ENCODE measurements at regions not wholly inside any gene's neighbourhood (a gene's known extent, or its start where the extent isn't known, plus 50 kb on each side); places are given as distances from the start of the nearest gene placed in this dataset.

DNA sequence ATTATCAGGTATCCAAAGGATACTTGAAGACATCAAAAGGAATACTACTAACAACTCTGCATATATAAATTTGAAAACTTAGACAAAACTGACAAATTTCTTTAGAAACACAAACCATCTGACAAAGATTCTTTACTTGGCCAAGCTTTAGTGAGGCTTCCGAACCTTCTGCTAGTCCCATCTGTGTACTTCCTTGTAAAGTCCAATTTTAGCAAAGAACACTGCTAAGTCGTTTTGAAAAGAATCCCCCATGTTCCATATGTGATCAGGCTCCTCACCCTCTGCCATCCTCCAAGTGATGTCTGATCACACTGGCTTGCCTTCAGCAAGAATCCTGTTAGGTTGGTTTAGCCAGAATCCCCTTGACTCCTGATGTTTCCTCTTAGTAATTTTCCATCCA lies 150.0 kb upstream of the ACO1 start:
- no peak for DNase-seq

- DNase-seq = no peak
These were observed 137.3 kb upstream of the ACO1 start for GRCh38 chr9:32247168-32247567.

DNA sequence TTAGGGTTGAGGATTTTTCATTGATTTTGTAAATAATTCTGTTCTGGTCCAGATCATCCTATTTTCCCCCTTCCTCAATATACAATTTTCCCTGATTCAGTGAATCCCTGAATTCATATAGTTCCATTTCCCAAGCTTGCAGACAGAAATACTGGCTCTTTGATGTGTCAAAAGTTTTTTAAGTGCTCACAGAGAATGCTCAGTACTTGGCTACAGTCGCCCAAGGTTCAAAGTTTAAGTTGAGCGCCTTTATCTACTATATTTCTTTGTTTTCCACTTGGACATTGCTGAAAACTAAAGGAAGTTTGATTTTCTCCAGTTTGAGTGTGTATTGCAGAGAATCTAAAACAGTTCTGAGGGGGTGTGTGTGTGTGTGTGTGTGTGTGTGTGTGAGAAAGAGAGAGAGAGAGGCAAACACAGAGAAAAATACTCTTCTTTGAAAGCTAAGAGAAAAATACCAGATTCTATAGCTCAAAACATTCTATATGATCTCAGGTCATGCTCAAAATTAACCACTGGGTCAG lies 136.2 kb upstream of the ACO1 start:
- DNase-seq = no peak

DNA sequence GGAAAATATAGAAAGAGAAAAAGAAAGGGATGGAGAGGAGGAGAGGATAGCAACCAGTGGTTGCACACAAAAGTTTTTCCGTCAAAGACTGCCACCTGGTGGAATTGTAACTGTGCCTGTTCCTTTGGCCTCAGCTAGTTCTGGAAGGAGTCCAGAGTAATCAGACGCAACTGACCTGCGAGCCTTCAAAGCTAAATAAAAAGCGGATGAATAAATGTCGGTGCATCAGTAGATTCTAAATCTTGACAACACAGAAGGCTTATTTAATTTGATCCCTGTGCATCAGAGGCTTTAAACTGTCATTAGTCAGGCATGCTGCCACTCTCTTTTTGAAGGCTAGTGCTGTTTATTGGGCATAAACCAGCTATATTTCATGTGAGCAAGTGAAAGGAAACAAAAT lies 132.9 kb upstream of the ACO1 start:
- peak; percentile 19 for DNase-seq

DNA sequence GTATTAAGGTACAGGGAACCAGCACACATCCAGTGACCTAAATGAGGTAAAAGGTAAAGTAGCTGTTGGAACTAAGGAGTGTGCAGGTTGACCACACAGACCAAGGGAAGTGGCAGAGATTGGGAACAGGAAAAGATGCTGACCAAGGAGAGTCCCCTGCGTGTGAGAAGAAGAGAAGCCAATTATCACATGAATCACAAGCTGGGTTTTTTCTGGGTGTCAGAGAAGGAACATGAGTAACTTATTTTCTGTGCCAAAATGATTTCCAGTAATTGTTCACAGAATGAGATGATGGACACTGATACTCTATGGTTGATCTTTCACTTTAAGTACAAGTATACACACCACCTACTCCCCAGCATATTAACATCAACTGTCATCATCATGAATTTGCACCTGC lies 130.7 kb upstream of the ACO1 start:
- DNase-seq = no peak

GRCh38 chr9:32255026-32255425 lies 129.4 kb upstream of the ACO1 start:
- no peak for DNase-seq

DNA sequence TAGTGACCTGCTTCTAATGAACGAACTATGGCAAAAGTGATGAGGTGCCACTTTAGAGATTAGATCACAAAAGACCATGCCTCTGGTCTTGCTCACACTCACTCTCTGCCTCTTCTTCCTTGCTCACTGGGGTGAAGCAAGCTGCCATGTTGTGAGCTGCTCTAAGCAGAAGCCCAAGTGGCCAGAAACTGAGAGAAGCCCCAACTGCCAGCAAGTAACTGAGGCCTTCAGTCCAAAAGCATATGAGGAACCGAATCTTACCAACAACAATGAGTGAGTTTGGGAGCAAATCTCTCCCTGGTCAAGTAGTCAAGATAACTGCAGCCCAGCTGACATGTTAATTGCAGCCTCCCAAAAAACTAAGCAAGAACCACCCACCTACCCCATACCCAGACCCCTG lies 126.0 kb upstream of the ACO1 start:
- DNase-seq = no peak

DNA sequence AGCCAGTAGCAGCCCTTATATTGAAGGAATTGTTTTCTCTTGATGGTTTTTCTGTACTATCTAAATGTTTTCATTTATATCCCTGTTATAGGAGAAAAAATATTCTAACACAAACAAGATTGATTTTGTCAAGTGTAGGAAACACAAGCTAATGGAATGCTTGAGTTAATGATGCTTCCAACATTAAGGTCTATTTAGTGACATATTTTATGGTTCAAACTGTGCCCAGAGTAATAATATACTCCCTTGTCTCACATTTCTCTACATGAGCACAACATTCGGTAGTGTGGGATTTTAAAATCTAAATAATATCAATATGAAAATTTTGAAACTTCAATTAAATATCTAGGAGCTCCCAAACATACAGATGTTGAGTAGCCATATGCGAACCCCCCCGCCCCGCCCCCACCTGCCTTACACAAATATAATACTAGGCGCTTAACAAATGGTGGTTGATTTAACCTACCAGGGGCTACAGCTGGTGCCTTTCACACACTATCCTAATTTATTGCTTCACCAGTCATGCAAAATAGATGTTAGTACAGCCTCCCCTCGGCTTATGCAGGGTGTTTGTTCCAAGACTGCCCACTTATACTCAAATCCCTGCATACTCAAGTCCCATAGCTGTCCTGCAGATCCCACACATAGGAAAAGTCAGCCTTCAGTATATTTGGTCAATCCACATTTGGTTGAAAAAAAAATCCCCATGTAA lies 124.1 kb upstream of the ACO1 start:
- DNase-seq = no peak

DNA sequence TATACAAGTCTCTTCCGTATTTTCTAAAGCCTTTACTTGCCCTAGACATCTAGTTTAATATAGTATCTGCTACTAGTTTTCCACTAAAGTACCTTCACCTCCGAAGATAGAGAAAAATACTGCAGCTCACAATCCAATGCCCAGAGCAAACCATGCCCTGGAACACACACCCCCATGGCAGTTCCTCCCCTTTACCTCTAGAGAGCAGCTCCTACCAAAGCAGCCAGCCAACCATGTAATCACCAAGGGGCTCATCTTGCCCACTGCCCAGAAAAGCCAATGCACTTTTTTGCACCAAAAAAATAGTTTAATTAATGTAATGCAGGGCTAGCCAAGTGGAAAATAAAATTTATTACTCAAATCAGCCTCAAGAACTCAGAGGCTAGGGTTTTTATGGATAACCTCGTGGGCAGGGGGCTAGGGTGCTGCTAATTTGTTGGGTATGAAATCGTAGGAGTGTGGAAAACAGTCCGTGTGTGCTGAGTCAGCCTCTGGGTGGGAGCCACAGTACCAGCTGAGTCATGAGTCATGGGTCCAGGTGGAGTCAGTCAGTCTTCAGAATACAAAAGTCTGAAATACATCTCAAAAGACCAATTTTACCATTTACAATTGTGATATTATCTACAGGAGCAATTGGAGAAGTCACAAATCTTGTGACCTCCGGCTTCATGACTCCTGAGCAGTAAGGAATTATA lies 120.1 kb upstream of the ACO1 start:
- no peak for DNase-seq

- DNase-seq = no peak
These were observed 119.4 kb upstream of the ACO1 start for GRCh38 chr9:32265037-32265436.

GRCh38 chr9:32278991-32279390 lies 105.5 kb upstream of the ACO1 start:
- no peak for DNase-seq

DNA sequence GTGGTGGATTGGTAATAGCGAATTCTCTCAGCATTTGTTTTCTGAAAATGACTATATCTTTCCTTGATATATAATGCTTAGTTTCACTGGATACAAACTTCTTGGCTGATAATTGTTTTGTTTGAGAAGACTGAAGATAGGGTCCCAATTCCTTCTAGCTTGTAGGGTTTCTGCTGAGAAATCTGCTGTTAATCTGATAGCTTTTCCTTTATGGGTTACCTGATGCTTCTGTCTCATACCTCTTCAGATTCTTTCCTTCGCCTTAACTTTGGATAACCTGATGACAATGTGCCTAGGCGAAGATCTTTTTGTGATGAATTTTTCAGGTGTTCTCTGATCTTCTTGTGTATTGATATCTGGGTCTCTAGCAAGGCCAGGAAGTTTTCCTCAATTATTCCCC lies 94.7 kb upstream of the ACO1 start:
- no peak for DNase-seq

DNA sequence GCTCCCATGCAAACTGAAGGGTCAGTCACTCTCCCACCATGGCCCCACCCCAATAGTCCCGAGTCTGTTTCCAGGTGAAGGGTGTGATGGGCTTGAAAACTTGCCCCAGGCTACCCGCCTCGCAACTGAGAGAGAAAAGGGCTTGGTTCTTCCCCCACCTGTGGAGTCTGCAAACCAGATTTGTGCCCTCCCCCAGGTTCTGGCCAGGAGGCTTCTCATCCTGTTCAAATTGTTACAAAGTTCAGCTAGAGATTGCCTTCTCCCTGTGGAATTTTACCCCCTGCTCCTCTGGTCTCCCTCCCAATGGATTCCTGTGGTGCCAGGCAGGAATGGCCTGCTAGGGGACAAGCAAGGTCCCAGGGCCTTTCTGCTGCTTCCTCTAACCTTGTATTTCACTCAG lies 93.1 kb upstream of the ACO1 start:
- DNase-seq = no peak

- DNase-seq = no peak
These were observed 91.8 kb upstream of the ACO1 start for GRCh38 chr9:32292611-32293010.

- no peak for DNase-seq
These were observed 91.4 kb upstream of the ACO1 start for GRCh38 chr9:32293091-32293490.

- DNase-seq = no peak
These were observed 90.3 kb upstream of the ACO1 start for GRCh38 chr9:32294106-32294505.

DNA sequence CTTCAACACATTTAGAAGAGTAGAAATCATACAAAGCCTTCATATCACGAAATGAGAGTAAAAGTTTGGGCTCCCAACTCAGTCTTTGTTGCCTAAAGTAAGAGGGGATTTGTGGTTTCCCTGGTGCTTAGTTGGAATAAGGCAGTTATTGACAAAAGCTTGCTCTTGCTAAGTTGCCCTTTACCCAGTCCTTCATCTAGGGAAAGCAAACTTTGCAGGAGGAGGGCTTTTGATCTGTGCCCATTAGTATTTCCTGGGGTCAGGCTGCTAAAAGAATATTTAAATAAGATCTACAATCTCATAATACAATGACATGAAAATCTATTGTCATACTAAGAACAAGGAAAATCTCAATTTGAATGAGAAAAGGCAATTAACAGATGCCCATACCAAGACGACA lies 84.1 kb upstream of the ACO1 start:
- DNase-seq = no peak

- no peak for DNase-seq
These were observed 79.9 kb upstream of the ACO1 start for GRCh38 chr9:32304495-32304894.

DNA sequence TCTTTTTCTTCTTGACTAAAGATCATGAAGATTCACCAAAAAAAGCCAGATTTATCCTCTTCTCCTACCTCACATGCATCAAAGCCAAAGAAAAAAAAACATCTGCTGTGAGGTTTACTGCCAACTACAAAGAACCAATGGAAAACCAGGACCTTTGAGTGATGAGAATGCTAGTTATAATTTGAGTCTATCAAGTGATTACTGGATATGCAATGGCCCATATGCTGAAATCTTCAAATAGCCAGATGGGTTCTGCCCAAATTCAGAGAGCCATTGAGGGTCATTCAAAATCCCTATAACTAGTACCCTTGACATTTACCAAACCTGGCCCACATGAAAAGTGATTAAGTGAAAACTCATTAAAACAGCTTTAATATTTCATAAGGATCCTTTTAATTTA lies 78.4 kb upstream of the ACO1 start:
- no peak for DNase-seq

GRCh38 chr9:32319312-32319929 lies 65.0 kb upstream of the ACO1 start:
- DNase-seq = no peak

DNA sequence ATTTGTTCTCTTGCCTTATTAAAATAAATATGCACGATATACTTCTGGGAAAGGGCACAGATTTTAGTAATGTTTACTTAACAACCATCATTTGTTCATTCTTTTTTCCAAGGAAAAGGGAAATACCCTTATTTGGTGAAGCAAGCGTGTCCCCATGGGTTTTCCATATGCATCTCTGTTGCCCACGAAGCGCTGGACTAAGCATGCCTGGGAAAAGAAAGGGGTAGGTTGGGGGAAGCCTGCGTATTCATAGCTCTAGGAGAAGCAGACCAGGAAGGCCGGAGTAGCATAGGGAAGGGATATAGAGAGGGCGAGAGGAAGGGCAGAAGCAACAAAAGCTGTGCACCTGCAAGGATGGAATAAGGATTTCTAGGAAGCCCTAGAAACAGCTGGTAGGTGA lies 61.8 kb upstream of the ACO1 start:
- DNase-seq = no peak

DNA sequence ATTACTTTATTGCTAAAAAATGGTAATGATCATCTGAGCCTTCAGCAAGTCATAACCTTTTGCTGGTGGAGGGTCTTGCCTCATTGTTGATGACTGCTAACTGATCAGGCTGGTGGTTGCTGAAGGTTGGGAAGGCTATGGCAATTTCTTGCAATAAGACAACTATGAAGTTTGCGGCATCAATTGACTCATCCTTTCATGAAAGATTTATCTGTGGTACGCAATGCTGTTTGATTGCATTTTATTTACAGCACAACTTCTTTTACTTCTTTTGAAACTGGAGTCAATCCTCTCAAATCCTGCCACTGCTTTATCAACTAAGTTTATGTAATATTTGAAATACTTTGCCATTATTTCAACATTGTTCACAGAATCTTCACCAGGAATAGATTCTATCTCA lies 58.3 kb upstream of the ACO1 start:
- no peak for DNase-seq

DNA sequence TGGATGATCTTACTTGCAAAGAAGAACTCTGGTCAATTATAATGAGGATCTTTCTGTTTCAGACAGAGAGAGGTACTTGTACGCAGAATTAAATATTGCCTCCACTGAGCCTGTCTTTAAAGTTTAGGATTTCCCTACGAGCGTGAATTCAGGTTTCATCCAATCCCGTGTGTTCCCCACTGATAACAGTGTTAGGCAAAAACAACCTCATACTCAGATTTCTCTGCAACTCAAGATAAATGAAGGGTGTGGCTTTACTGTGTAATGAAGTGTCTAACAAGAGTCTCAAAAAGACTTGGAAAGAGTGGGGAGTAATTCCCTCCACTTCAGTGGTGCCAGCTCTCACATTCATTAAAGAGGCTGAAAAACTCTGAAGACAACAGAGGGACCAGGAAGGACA lies 53.2 kb upstream of the ACO1 start:
- no peak for DNase-seq

- no peak for DNase-seq
These were observed 50.3 kb upstream of the ACO1 start for GRCh38 chr9:32334112-32334511.

All from CD4-positive, alpha-beta T cell treated with Interleukin-15 for 1 hour (primary cell).